ENCODE measurements at regions not wholly inside any gene's neighbourhood (a gene's known extent, or its start where the extent isn't known, plus 50 kb on each side); places are given as distances from the start of the nearest gene placed in this dataset.

GRCh38 chrX:118257781-118258180, 88.1 kb upstream of the WDR44 start:
- TF ChIP-seq, protein P1, sequence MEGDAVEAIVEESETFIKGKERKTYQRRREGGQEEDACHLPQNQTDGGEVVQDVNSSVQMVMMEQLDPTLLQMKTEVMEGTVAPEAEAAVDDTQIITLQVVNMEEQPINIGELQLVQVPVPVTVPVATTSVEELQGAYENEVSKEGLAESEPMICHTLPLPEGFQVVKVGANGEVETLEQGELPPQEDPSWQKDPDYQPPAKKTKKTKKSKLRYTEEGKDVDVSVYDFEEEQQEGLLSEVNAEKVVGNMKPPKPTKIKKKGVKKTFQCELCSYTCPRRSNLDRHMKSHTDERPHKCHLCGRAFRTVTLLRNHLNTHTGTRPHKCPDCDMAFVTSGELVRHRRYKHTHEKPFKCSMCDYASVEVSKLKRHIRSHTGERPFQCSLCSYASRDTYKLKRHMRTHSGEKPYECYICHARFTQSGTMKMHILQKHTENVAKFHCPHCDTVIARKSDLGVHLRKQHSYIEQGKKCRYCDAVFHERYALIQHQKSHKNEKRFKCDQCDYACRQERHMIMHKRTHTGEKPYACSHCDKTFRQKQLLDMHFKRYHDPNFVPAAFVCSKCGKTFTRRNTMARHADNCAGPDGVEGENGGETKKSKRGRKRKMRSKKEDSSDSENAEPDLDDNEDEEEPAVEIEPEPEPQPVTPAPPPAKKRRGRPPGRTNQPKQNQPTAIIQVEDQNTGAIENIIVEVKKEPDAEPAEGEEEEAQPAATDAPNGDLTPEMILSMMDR (IDR thresholded peaks at IDR 0.05), result no peak
- no peak for TF ChIP-seq POLR2A (IDR thresholded peaks at IDR 0.05)

Measured in adrenal gland (tissue), 5 donors.